GM10266 (cell line): ENCODE measurements at regions not wholly inside any gene's neighbourhood (a gene's known extent, or its start where the extent isn't known, plus 50 kb on each side); places are given as distances from the start of the nearest gene placed in this dataset.

Source experiments
- DNase-seq: peaks from one replicate; pipeline ENCODE4 v3.0.0; 2012; ENCODE audit errors: extremely low spot score
- TF ChIP-seq, protein P1 (sequence below): IDR thresholded peaks from 2 replicates; pipeline ENCODE4 v1.5.1; 2012; ENCODE audit warnings: mild to moderate bottlenecking, low read depth; ENCODE audit not compliant: control insufficient read depth, insufficient read depth; ENCODE audit errors: missing control alignments

DNA sequence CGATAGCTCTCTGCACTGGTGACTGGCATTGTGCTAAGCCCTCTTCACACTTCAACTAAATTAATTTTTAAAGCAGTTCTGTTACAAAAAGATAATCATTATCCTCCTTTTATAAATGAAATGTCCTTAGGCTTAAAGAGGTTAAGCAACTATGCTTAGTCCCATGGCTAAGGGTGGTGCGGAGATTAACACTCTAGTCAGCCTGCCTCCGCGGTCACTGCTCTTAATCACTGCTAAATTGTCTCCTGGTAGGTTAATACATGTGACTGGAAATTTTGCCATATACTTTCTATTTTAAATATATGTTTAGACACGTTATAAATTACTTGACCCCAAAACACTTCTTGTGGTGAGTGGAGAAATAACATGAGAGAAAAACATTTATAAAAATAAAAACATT, 473.7 kb downstream of the CENPC start:
- TF ChIP-seq, protein P1, sequence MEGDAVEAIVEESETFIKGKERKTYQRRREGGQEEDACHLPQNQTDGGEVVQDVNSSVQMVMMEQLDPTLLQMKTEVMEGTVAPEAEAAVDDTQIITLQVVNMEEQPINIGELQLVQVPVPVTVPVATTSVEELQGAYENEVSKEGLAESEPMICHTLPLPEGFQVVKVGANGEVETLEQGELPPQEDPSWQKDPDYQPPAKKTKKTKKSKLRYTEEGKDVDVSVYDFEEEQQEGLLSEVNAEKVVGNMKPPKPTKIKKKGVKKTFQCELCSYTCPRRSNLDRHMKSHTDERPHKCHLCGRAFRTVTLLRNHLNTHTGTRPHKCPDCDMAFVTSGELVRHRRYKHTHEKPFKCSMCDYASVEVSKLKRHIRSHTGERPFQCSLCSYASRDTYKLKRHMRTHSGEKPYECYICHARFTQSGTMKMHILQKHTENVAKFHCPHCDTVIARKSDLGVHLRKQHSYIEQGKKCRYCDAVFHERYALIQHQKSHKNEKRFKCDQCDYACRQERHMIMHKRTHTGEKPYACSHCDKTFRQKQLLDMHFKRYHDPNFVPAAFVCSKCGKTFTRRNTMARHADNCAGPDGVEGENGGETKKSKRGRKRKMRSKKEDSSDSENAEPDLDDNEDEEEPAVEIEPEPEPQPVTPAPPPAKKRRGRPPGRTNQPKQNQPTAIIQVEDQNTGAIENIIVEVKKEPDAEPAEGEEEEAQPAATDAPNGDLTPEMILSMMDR, result no peak
- no peak for DNase-seq

DNA sequence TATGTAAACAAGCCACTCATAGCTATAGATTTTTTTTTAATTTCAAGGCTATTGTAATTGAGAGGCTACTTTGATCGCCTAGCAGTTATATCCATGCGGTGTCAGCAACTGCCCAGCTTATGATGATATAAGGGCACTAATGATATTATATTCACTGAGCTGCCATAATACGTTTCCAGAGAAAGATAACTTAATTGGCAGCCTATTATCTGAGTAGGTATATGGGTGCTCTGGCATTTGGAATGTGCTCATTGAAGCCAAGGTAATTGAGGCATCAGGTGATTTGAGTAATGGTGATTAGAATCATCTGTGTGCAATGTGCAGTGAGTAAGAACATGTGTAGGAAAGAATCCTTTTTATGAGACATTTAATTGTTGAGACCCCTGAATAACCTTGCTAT, 490.0 kb downstream of the CENPC start:
- no peak for DNase-seq
- TF ChIP-seq, protein P1, result no peak

DNA sequence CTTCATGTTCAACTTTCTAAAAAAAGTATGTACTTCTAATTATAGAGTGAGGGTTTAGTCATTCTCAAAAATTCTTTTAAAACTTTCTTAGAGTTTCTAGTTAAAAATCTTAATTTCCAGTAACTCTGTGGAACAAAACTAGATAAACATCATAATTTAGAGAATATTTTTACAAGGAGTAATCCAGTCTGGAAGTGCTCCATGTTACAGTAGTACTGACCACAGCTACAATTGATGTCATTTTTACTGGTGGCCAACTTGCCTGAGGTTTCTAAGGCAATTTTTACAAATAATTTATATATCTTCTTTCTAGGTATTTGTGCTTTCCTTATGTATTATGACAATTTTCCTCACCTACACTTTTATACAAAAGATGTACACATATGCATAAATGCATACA, 490.4 kb downstream of the CENPC start:
- no peak for DNase-seq
- TF ChIP-seq, protein P1, result no peak

DNA sequence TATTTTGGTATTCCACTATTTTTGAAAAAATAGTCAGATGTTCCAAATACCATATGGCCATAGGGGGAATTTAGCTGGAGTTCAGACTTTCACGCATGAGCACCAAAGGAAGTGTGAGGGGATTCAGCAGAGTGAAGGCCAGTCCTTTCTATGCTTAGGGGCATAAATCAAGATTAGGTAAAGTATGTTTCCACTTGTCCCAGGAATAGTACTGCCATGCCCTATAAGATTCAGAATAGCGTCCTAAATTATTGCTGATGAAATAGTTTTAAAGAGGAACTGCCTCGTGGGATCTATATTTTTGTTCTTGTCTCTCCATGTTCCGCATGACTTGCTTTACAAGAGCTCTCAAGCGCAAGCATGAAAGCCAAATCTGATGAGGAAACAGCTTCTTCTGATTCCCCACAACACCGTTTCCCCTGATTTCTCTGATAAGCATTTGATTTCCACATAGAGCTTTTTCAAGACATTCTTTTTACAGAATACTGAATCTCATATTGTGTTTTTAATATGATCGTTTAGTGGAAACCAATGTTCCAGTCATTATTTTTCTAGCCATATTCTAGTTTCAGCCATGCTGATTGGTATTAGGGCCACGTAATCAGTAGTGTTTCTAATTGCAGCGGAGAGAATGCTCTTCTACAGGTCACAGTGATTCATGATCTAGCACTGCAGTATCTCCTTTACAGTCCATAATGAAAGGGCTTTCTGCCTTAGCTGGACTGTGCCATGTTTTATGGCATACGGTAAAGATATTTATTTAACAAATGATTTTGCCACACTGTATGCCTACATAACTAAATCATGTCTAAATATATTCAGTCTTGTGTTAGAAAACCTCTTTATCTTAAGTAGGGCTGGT, 492.3 kb downstream of the CENPC start:
- no peak for DNase-seq
- TF ChIP-seq, protein P1, result no peak

DNA sequence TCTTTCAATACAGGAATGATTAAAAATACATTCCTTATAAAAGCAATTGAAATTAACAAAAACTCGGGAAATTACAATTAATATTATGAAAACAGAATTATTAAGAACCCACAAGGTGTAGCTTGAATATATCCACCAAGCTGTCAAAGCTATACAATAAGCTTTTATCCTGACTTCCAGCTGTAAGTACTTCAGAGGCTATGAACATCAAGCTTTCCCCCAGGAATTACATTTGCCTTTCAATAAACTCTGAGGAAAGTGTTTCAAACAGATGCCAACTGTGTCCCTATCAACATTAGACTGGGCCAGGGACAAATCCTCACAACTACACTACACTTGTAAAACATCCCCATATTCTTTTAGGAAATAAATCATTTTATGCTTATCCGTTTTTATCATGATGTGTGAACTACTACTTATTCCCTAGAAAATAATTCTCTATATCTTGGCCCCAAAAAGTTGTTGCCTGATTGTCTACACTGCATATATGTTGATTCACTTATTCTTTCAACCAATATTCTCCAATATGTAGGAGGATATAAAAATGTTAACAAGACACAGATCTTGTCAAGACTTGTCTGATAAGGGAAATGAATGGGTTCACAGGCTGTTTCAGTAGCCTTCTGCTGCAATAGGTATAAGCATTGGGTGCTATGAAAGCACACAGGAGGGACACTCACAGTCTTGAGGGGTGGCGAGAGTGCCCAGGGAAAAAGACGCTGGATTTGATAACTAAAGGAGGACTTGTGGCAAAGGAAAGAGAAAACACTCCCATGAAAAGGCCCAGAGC, 494.1 kb downstream of the CENPC start:
- no peak for DNase-seq
- TF ChIP-seq, protein P1, result no peak

DNA sequence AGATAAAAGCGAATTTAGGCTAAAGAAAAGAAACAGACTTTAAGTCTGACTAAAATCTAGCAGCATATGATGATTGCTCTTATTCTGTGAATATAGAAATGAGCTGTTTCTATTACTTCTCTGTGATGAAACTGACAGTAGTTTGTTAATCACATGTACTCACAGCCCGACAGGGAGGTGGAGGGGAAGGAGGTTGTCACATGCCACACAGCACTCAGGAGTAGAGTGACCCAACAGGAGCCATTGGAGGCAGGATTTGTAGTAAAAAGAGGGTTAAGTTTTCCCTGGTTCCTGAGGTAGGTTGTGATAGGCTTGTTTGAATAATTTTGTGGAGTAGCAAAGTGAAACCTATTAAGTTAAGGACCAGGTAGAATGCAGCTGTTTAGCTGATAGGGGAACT, 495.9 kb downstream of the CENPC start:
- DNase-seq, result no peak
- TF ChIP-seq, protein P1, result no peak

DNA sequence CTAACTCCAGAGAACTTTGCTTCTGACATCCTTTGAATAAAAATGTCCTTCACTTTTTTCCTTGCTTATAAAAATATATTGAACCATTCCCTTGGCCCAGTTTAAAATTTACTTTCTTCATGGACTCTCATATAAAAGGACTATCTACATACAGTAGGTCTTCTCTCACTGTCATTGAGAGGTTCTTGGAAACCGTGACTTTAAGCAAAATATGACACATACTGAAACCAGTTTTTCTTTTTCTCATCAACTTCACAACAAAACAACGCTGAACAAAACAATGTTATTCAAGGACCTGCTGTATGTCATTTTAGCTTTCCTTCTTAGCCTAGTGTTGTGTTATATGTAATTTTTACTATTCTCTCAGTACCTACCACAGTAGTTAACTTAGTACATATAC, 496.8 kb downstream of the CENPC start:
- TF ChIP-seq, protein P1, result no peak
- DNase-seq, result no peak
